Activated CD4-positive, alpha-beta T cell treated with anti-CD3 and anti-CD28 coated beads, Interleukin-2, amount 10 ng/mL, durations not matched to agents 7 days and 5 days (primary cell): ENCODE measurements at regions not wholly inside any gene's neighbourhood (a gene's known extent, or its start where the extent isn't known, plus 50 kb on each side); places are given as distances from the start of the nearest gene placed in this dataset.

ENCODE experiments used
- CTCF ChIA-PET: fragments of 350-600 bp; sonication (Branson Sonifier 250); formaldehyde crosslinking; loops from one replicate; lab custom pipeline; 2021; ENCODE audit warnings: antibody characterized with exemption; lab: Charles Lee
- POLR2A ChIA-PET: fragments of 350-600 bp; sonication (Branson Sonifier 250); formaldehyde crosslinking; loops from one replicate; lab custom pipeline; 2021; ENCODE audit warnings: antibody characterized with exemption; lab: Charles Lee
- DNase-seq: peaks from one replicate; pipeline ENCODE4 v3.0.0-alpha.2; 2020
- H3K27ac Mint-ChIP-seq: one replicate; pipeline ENCODE4 v1.8.0; 2021; ENCODE audit warnings: mild to moderate bottlenecking, moderate library complexity, mixed read lengths
- H3K27me3 Mint-ChIP-seq: one replicate; pipeline ENCODE4 v1.8.0; 2021; ENCODE audit warnings: mixed read lengths
- H3K36me3 Mint-ChIP-seq: one replicate; pipeline ENCODE4 v1.8.0; 2021; ENCODE audit warnings: low read depth, mixed read lengths
- H3K4me1 Mint-ChIP-seq: one replicate; pipeline ENCODE4 v1.8.0; 2021; ENCODE audit warnings: mixed read lengths
- H3K4me3 Mint-ChIP-seq: one replicate; pipeline ENCODE4 v1.8.0; 2021; ENCODE audit warnings: mild to moderate bottlenecking, moderate library complexity, mixed read lengths
- H3K9me3 Mint-ChIP-seq: one replicate; pipeline ENCODE4 v1.8.0; 2021; ENCODE audit warnings: mixed read lengths

DNA sequence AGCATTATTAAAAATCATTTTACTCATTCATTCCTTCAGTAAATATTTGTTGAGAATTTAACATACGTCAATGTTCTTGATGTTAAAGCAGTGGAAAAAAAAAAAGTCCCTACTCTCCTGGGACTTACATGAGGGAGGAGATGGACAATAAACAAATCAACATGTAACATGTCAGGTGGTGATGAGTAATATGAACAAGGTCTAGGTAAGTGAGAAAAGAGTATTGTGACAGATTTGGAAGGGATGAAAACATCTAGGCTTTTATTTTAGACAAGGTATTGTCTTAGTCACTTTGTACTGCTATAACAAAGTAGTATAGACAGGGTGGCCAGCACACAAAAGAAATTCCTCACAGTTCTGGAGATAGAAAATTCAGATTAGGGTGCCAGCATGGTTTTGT lies 167.2 kb downstream of the FSCB start:
- H3K27me3 Mint-ChIP-seq = no peaks in the 10 kb centered on the region
- no peaks in the 10 kb centered on the region for H3K36me3 Mint-ChIP-seq
- ChIA-PET POLR2A (no interaction called here), CTCF (no interaction called here)
- H3K9me3 Mint-ChIP-seq = peaks cover 3% of the 10 kb centered on the region
- no peaks in the 10 kb centered on the region for H3K4me1 Mint-ChIP-seq
- no peak overlapping the region for H3K27ac Mint-ChIP-seq
- DNase-seq = no peak
- H3K4me3 Mint-ChIP-seq = no peak overlapping the region

DNA sequence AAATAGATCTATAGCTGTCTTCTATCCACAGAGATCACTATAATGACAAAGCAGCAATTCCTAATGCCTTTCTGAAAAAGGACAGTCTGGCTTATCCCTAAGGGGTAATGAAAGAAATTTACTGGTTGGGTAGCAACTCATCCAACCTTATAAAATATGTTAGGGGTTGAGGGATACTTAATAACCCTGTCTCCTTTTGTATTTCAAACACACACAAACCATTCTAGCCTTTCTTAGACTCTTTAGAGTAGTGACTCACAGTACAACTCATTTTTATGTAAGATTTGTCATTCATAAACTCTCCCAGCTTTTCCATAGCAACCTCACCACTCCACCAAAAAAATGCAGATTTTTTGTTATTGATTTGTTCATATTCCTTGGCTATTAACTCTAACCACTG lies 167.9 kb downstream of the FSCB start:
- no peaks in the 10 kb centered on the region for H3K36me3 Mint-ChIP-seq
- ChIA-PET POLR2A (no interaction called here), CTCF (no interaction called here)
- DNase-seq = no peak
- H3K27me3 Mint-ChIP-seq = no peaks in the 10 kb centered on the region
- H3K27ac Mint-ChIP-seq = no peak overlapping the region
- H3K4me3 Mint-ChIP-seq = no peak overlapping the region
- no peaks in the 10 kb centered on the region for H3K4me1 Mint-ChIP-seq
- peaks cover 3% of the 10 kb centered on the region for H3K9me3 Mint-ChIP-seq

GRCh38 chr14:44317441-44317746 lies 189.7 kb downstream of the FSCB start:
- POLR2A ChIA-PET = no interaction called here
- H3K4me3 Mint-ChIP-seq = no peak overlapping the region
- H3K27me3 Mint-ChIP-seq = no peaks in the 10 kb centered on the region

GRCh38 chr14:44316647-44317440 lies 190.2 kb downstream of the FSCB start:
- H3K36me3 Mint-ChIP-seq = no peaks in the 10 kb centered on the region
- H3K27ac Mint-ChIP-seq = no peak overlapping the region
- H3K27me3 Mint-ChIP-seq = no peaks in the 10 kb centered on the region
- peaks cover 9% of the 10 kb centered on the region for H3K9me3 Mint-ChIP-seq
- no peaks in the 10 kb centered on the region for H3K4me1 Mint-ChIP-seq
- DNase-seq = no peak
- CTCF ChIA-PET = no interaction called here
- POLR2A ChIA-PET = no interaction called here
- H3K4me3 Mint-ChIP-seq = no peak overlapping the region

More at GRCh38 chr14:44317441-44317746, 189.7 kb downstream of the FSCB start:
- Mint-ChIP-seq H3K27ac (no peak overlapping the region), H3K36me3 (no peaks in the 10 kb centered on the region), H3K9me3 (peaks cover 7% of the 10 kb centered on the region), H3K4me1 (no peaks in the 10 kb centered on the region)
- DNase-seq = no peak
- CTCF ChIA-PET = no interaction called here

GRCh38 chr14:44309331-44309730 lies 197.8 kb downstream of the FSCB start:
- no peaks in the 10 kb centered on the region for H3K36me3 Mint-ChIP-seq
- H3K27me3 Mint-ChIP-seq = no peaks in the 10 kb centered on the region
- no peak overlapping the region for H3K4me3 Mint-ChIP-seq
- no peak overlapping the region for H3K27ac Mint-ChIP-seq
- POLR2A ChIA-PET = no interaction called here
- no peaks in the 10 kb centered on the region for H3K4me1 Mint-ChIP-seq
- no peak for DNase-seq
- peaks cover 4% of the 10 kb centered on the region for H3K9me3 Mint-ChIP-seq
- CTCF ChIA-PET = no interaction called here

GRCh38 chr14:44300916-44301315 lies 206.2 kb downstream of the FSCB start:
- H3K4me3 Mint-ChIP-seq = no peak overlapping the region
- H3K9me3 Mint-ChIP-seq = peaks cover 10% of the 10 kb centered on the region
- DNase-seq = no peak
- H3K27me3 Mint-ChIP-seq = no peaks in the 10 kb centered on the region
- H3K36me3 Mint-ChIP-seq = no peaks in the 10 kb centered on the region
- ChIA-PET POLR2A (no interaction called here), CTCF (no interaction called here)
- no peaks in the 10 kb centered on the region for H3K4me1 Mint-ChIP-seq
- no peak overlapping the region for H3K27ac Mint-ChIP-seq

DNA sequence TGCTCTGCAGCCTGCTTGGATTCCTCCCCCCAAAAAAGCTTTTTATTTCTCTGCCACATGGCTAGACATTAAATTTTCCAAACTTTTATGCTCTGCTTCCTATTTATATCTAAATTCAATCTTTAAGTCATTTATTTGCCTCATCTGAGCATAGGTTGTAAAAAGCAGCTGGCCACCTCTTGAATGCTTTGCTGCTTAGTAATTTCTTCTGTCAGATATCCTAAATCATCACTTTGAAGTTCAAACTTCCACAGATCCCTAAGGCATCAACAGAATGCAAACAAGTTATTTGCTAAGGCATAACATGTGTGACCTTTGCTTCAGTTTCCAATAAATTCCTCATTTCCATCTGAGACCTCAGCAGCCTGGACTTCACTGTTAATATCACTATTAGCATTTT lies 209.6 kb downstream of the FSCB start:
- H3K27ac Mint-ChIP-seq = no peak overlapping the region
- no peak for DNase-seq
- no peaks in the 10 kb centered on the region for H3K4me1 Mint-ChIP-seq
- H3K36me3 Mint-ChIP-seq = no peaks in the 10 kb centered on the region
- CTCF ChIA-PET = no interaction called here
- H3K27me3 Mint-ChIP-seq = no peaks in the 10 kb centered on the region
- peaks cover 18% of the 10 kb centered on the region for H3K9me3 Mint-ChIP-seq
- POLR2A ChIA-PET = no interaction called here
- no peak overlapping the region for H3K4me3 Mint-ChIP-seq

DNA sequence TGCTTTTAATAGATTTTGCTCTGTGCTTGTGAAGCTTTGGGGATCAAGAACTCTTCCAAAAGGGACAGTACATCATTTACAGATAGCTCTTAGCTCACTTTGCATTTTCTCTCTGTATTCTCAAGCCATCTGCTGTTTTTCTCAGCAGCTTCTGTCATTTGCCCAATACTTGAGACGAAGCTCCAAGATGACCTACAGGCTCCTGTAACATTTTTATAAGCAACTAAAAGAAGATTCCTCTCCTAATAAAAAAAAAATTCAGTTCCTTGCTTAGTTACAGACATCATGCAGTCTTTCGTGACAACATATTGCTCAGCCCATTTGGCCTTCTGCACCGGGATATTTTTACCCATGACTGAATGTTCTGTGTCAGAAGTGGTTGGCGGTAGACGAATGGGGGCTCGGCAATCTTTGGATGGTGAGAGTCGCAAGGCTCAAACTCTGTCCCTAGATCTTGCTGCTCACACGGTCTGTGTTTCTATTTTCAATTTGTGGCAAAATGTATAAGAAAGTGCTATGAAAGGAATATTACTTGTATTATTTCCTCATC lies 215.6 kb downstream of the FSCB start:
- CTCF ChIA-PET = no interaction called here
- POLR2A ChIA-PET = no interaction called here

GRCh38 chr14:44287858-44288257 lies 219.2 kb downstream of the FSCB start:
- CTCF ChIA-PET = no interaction called here
- POLR2A ChIA-PET = no interaction called here
- H3K4me3 Mint-ChIP-seq = no peak overlapping the region
- H3K9me3 Mint-ChIP-seq = peaks cover 2% of the 10 kb centered on the region
- no peaks in the 10 kb centered on the region for H3K4me1 Mint-ChIP-seq
- no peaks in the 10 kb centered on the region for H3K36me3 Mint-ChIP-seq
- no peak overlapping the region for H3K27ac Mint-ChIP-seq
- no peak for DNase-seq
- H3K27me3 Mint-ChIP-seq = no peaks in the 10 kb centered on the region

More for the DNA sequence above, 215.6 kb downstream of the FSCB start:
- H3K9me3 Mint-ChIP-seq = peaks cover 12% of the 10 kb centered on the region
- H3K36me3 Mint-ChIP-seq = no peaks in the 10 kb centered on the region
- no peaks in the 10 kb centered on the region for H3K27me3 Mint-ChIP-seq
- no peak overlapping the region for H3K27ac Mint-ChIP-seq
- H3K4me3 Mint-ChIP-seq = no peak overlapping the region
- no peaks in the 10 kb centered on the region for H3K4me1 Mint-ChIP-seq
- DNase-seq = no peak

DNA sequence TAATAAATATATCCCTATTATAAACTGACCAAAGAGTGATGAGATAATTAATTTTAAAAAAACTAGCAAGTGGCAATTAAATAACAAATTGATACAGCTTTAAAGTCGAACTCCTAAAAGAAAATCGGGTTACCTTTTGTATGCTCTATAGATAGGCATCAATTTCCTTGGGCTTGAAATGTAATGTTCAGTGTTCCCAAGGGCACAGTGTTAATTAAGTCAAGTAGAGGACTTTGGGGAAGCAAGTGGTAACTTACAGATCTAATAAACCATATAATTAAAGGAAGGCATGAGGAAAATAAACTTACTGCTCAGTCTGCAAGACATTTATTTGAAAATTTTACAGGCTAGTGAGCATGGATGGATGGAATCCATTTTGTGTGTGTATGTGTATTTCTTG lies 220.9 kb downstream of the FSCB start:
- H3K36me3 Mint-ChIP-seq = no peaks in the 10 kb centered on the region

GRCh38 chr14:44283836-44284235 lies 223.2 kb downstream of the FSCB start:
- CTCF ChIA-PET = no interaction called here
- H3K36me3 Mint-ChIP-seq = no peaks in the 10 kb centered on the region
- H3K27ac Mint-ChIP-seq = no peak overlapping the region
- no peaks in the 10 kb centered on the region for H3K4me1 Mint-ChIP-seq
- DNase-seq = no peak
- POLR2A ChIA-PET = no interaction called here
- H3K4me3 Mint-ChIP-seq = no peak overlapping the region
- H3K27me3 Mint-ChIP-seq = no peaks in the 10 kb centered on the region
- H3K9me3 Mint-ChIP-seq = no peaks in the 10 kb centered on the region

More for the DNA sequence above, 220.9 kb downstream of the FSCB start:
- DNase-seq = no peak
- POLR2A ChIA-PET = no interaction called here
- Mint-ChIP-seq H3K9me3 (no peaks in the 10 kb centered on the region), H3K27me3 (no peaks in the 10 kb centered on the region), H3K4me3 (no peak overlapping the region), H3K27ac (no peak overlapping the region), H3K4me1 (no peaks in the 10 kb centered on the region)
- CTCF ChIA-PET = no interaction called here

GRCh38 chr14:44279357-44279756 lies 227.7 kb downstream of the FSCB start:
- H3K4me1 Mint-ChIP-seq = no peaks in the 10 kb centered on the region
- H3K4me3 Mint-ChIP-seq = no peak overlapping the region
- H3K27ac Mint-ChIP-seq = no peak overlapping the region
- no peaks in the 10 kb centered on the region for H3K27me3 Mint-ChIP-seq
- ChIA-PET POLR2A (no interaction called here), CTCF (no interaction called here)
- DNase-seq = no peak
- H3K36me3 Mint-ChIP-seq = no peaks in the 10 kb centered on the region
- H3K9me3 Mint-ChIP-seq = no peaks in the 10 kb centered on the region

GRCh38 chr14:44271637-44272036 lies 235.4 kb downstream of the FSCB start:
- ChIA-PET CTCF (no interaction called here), POLR2A (no interaction called here)

DNA sequence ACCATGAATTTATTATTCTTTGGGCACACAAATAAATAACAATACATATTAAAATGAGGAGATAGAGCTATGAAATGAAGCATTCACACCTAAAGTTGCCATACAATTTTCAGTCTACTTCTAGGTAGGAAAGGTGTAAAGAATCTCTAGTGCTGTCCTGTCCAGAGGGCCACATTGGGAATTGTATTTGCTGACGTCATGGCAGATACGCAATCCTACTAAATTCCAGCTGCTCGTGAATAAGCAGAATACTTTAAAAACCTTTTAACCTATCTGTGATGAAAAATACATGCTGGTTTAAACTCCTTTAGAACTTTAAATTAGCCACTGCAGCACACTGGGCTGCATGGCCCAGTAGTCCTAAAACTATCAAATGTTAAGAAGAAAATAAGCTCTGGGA lies 236.1 kb downstream of the FSCB start:
- CTCF ChIA-PET = no interaction called here
- Mint-ChIP-seq H3K27ac (no peak overlapping the region), H3K9me3 (peaks cover 7% of the 10 kb centered on the region), H3K4me1 (no peaks in the 10 kb centered on the region), H3K27me3 (no peaks in the 10 kb centered on the region), H3K36me3 (no peaks in the 10 kb centered on the region), H3K4me3 (no peak overlapping the region)
- DNase-seq = no peak
- POLR2A ChIA-PET = no interaction called here

More at GRCh38 chr14:44271637-44272036, 235.4 kb downstream of the FSCB start:
- Mint-ChIP-seq H3K27ac (no peak overlapping the region), H3K27me3 (no peaks in the 10 kb centered on the region), H3K36me3 (no peaks in the 10 kb centered on the region), H3K4me3 (no peak overlapping the region), H3K9me3 (peaks cover 6% of the 10 kb centered on the region), H3K4me1 (no peaks in the 10 kb centered on the region)
- no peak for DNase-seq
